H1 (cell line): ENCODE measurements at regions not wholly inside any gene's neighbourhood (a gene's known extent, or its start where the extent isn't known, plus 50 kb on each side); places are given as distances from the start of the nearest gene placed in this dataset.

Source experiments
- CTCF ChIA-PET: fragments of 300-600 bp; sonication (Branson Sonifier 250); formaldehyde crosslinking; loops from one replicate; lab custom pipeline; 2021; ENCODE audit not compliant: partially characterized antibody; lab: Charles Lee
- POLR2A ChIA-PET: fragments of 300-600 bp; sonication (Branson Sonifier 250); formaldehyde crosslinking; loops from one replicate; lab custom pipeline; 2021; ENCODE audit warnings: inconsistent platforms; ENCODE audit not compliant: partially characterized antibody; lab: Charles Lee
- DNase-seq, 2 experiments: peaks; one replicate each; pipeline versions ENCODE4 v3.0.0 to v3.0.0-alpha.2; 2010 to 2022; ENCODE audit warnings: low spot score in 2 of 2, low read depth in 1 of 2, mixed read lengths in 1 of 2
- FAIRE-seq: peaks from 2 replicates; lab custom pipeline; 2011; peaks lifted over from hg19 to GRCh38; lab: Jason Lieb, UNC
- H2AFZ ChIP-seq: 2 replicates; pipeline ENCODE4 v1.8.1; 2012; ENCODE audit warnings: low read length, inconsistent platforms
- H2AK5ac ChIP-seq: 2 replicates; pipeline ENCODE4 v1.6.1; 2013; ENCODE audit warnings: low read depth, low read length
- H2BK120ac ChIP-seq: replicated peaks from 2 replicates; pipeline ENCODE3; 2013; ENCODE audit warnings: low read depth, low read length, inconsistent platforms
- H2BK12ac ChIP-seq: 2 replicates; pipeline ENCODE4 v1.6.1; 2013; ENCODE audit warnings: low read depth, low read length
- H2BK15ac ChIP-seq: 2 replicates; pipeline ENCODE4 v1.6.1; 2013; ENCODE audit warnings: low read length
- H2BK20ac ChIP-seq: 2 replicates; pipeline ENCODE4 v1.6.1; 2013; ENCODE audit warnings: low read length
- H2BK5ac ChIP-seq: 2 replicates; pipeline ENCODE4 v1.6.1; 2013; ENCODE audit warnings: low read depth, low read length
- H3K14ac ChIP-seq: 2 replicates; pipeline ENCODE4 v1.6.1; 2013; ENCODE audit warnings: inconsistent platforms; ENCODE audit not compliant: insufficient read length
- H3K18ac ChIP-seq: 2 replicates; pipeline ENCODE4 v1.6.1; 2013; ENCODE audit warnings: low read length; ENCODE audit errors: extremely low read depth
- H3K23ac ChIP-seq: 2 replicates; pipeline ENCODE4 v1.6.1; 2013; ENCODE audit warnings: inconsistent platforms; ENCODE audit not compliant: insufficient read length
- H3K23me2 ChIP-seq: 2 replicates; pipeline ENCODE4 v1.6.1; 2013; ENCODE audit warnings: low read depth, low read length
- H3K27ac ChIP-seq: 2 replicates; pipeline ENCODE4 v1.6.1; 2011; ENCODE audit warnings: low read depth, low read length, inconsistent platforms
- H3K27me3 ChIP-seq, 4 experiments: replicated peaks in 1 of 4; 1 replicate in 1 of 4; 2 replicates in 3 of 4; pipeline versions ENCODE4 v1.6.1 to v1.8.1; 2011 to 2013; ENCODE audit warnings: low read length in 3 of 4, mild to moderate bottlenecking in 3 of 4, inconsistent platforms in 2 of 4, mixed read lengths in 2 of 4, moderate library complexity in 1 of 4; ENCODE audit not compliant: control insufficient read depth in 3 of 4, insufficient read depth in 3 of 4; ENCODE audit errors: extremely low read depth in 1 of 4
- H3K36me3 ChIP-seq, 4 experiments: 2 replicates each; pipeline versions ENCODE4 v1.6.1 to v1.8.1; 2011 to 2013; ENCODE audit warnings: mild to moderate bottlenecking in 4 of 4, low read length in 3 of 4, moderate library complexity in 2 of 4, control low read depth in 1 of 4, inconsistent platforms in 1 of 4; ENCODE audit not compliant: insufficient read depth in 4 of 4, control insufficient read depth in 2 of 4
- H3K4ac ChIP-seq: replicated peaks from 2 replicates; pipeline ENCODE3; 2013; ENCODE audit warnings: low read length, low read depth, mixed read lengths, inconsistent platforms; ENCODE audit not compliant: insufficient read length
- H3K4me1 ChIP-seq, 4 experiments: replicated peaks in 1 of 4; 1 replicate in 1 of 4; 2 replicates in 3 of 4; pipeline versions ENCODE4 v1.6.1 to v1.8.1; 2011 to 2013; ENCODE audit warnings: low read length in 3 of 4, inconsistent platforms in 2 of 4, mixed read lengths in 1 of 4; ENCODE audit not compliant: insufficient read depth in 4 of 4, control insufficient read depth in 3 of 4
- H3K4me2 ChIP-seq, 2 experiments: 2 replicates each; pipeline versions ENCODE4 v1.6.1 to v1.8.1; 2011 to 2013; ENCODE audit warnings: low read depth in 2 of 2, low read length in 2 of 2, control low read depth in 1 of 2, inconsistent platforms in 1 of 2, mild to moderate bottlenecking in 1 of 2; ENCODE audit not compliant: insufficient read depth in 1 of 2
- H3K4me3 ChIP-seq, 4 experiments: fragments of 200-600, 300-600 bp in 1 of 4; sonication (generic), shearing (Covaris generic), sonication (Bioruptor Twin) in 1 of 4; 2 replicates each; pipeline versions ENCODE4 v1.5.1 to v1.8.1; 2011 to 2016; ENCODE audit warnings: low read length in 4 of 4, low read depth in 3 of 4, control low read depth in 2 of 4, inconsistent platforms in 2 of 4, mild to moderate bottlenecking in 2 of 4, mixed read lengths in 1 of 4, moderate library complexity in 1 of 4; ENCODE audit not compliant: insufficient read depth in 2 of 4; ENCODE audit errors: extremely low read depth in 1 of 4
- H3K56ac ChIP-seq: replicated peaks from 2 replicates; pipeline ENCODE3; 2013; ENCODE audit warnings: low read depth, mild to moderate bottlenecking, mixed read lengths, low read length, inconsistent platforms; ENCODE audit not compliant: insufficient read length
- H3K79me1 ChIP-seq: 2 replicates; pipeline ENCODE4 v1.6.1; 2013; ENCODE audit warnings: low read depth, low read length, control low read depth
- H3K79me2 ChIP-seq, 2 experiments: 2 replicates each; pipeline versions ENCODE4 v1.6.1 to v1.8.1; 2012 to 2013; ENCODE audit warnings: low read length in 2 of 2, mild to moderate bottlenecking in 2 of 2, inconsistent platforms in 1 of 2; ENCODE audit not compliant: insufficient read depth in 2 of 2, control insufficient read depth in 1 of 2
- H3K9ac ChIP-seq, 4 experiments: replicated peaks in 1 of 4; 1 replicate in 1 of 4; 2 replicates in 3 of 4; pipeline versions ENCODE4 v1.6.1 to v1.8.1; 2011 to 2013; ENCODE audit warnings: low read depth in 3 of 4, low read length in 3 of 4, control low read depth in 2 of 4, mild to moderate bottlenecking in 2 of 4, moderate library complexity in 2 of 4, inconsistent platforms in 1 of 4; ENCODE audit errors: extremely low read depth in 1 of 4
- H3K9me3 ChIP-seq, 2 experiments: 2 replicates each; pipeline versions ENCODE4 v1.6.1 to v1.8.1; 2012 to 2013; ENCODE audit warnings: mild to moderate bottlenecking in 2 of 2, moderate library complexity in 2 of 2, control low read depth in 1 of 2, inconsistent platforms in 1 of 2, low read depth in 1 of 2, low read length in 1 of 2, mixed read lengths in 1 of 2; ENCODE audit not compliant: insufficient read depth in 2 of 2
- H4K20me1 ChIP-seq, 2 experiments: replicated peaks in 1 of 2; 2 replicates each; pipeline versions ENCODE3 to v1.8.1; 2011 to 2013; ENCODE audit warnings: inconsistent platforms in 2 of 2, low read length in 2 of 2, mild to moderate bottlenecking in 1 of 2; ENCODE audit not compliant: insufficient read depth in 2 of 2, control insufficient read depth in 1 of 2
- H4K5ac ChIP-seq: 2 replicates; pipeline ENCODE4 v1.6.1; 2013; ENCODE audit warnings: low read length, low read depth, mixed read lengths, inconsistent platforms; ENCODE audit not compliant: insufficient read length
- H4K8ac ChIP-seq: 2 replicates; pipeline ENCODE4 v1.8.0; 2013; ENCODE audit warnings: mild to moderate bottlenecking, moderate library complexity, low read length, inconsistent platforms; ENCODE audit not compliant: insufficient read depth; ENCODE audit errors: extremely low read depth
- H4K91ac ChIP-seq: replicated peaks from 2 replicates; pipeline ENCODE3; 2013; ENCODE audit warnings: low read length, mixed read lengths, inconsistent platforms; ENCODE audit not compliant: insufficient read length
- CREB1 ChIP-seq: IDR thresholded peaks from 2 replicates; pipeline ENCODE4 v1.6.1; 2012; ENCODE audit warnings: inconsistent platforms
- SAP30 ChIP-seq: fragments of 300-600 bp; sonication (generic); IDR thresholded peaks from 2 replicates; pipeline ENCODE4 v1.7.1; 2012; ENCODE audit warnings: low read length, moderate library complexity, mild to moderate bottlenecking, inconsistent platforms; ENCODE audit not compliant: insufficient read depth, insufficient replicate concordance
- TBP ChIP-seq: IDR thresholded peaks from 2 replicates; pipeline ENCODE4 v1.6.1; 2011; ENCODE audit warnings: low read depth, low read length, improper control_type of control experiment
- ZNF274 ChIP-seq: IDR thresholded peaks from 2 replicates; pipeline ENCODE4 v1.7.0; 2012; ENCODE audit warnings: low read length, borderline replicate concordance; ENCODE audit errors: extremely low read depth
- WGBS, 2 experiments: shearing (Covaris generic) in 1 of 2; methylation state at CpG; one replicate each; pipeline versions ENCODE4 v1.1.6 to v1.1.7; 2013 to 2015; ENCODE audit warnings: low lambda C conversion rate in 2 of 2, mixed read lengths in 2 of 2, inconsistent platforms in 1 of 2, low coverage in 1 of 2, missing lambda C conversion rate in 1 of 2; ENCODE audit not compliant: insufficient replicate concordance in 2 of 2, insufficient coverage in 1 of 2, insufficient read length in 1 of 2; ENCODE audit errors: extremely low coverage in 1 of 2, missing lambda C conversion rate in 1 of 2; 5-methylcytosine and 5-hydroxymethylcytosine counted together

DNA sequence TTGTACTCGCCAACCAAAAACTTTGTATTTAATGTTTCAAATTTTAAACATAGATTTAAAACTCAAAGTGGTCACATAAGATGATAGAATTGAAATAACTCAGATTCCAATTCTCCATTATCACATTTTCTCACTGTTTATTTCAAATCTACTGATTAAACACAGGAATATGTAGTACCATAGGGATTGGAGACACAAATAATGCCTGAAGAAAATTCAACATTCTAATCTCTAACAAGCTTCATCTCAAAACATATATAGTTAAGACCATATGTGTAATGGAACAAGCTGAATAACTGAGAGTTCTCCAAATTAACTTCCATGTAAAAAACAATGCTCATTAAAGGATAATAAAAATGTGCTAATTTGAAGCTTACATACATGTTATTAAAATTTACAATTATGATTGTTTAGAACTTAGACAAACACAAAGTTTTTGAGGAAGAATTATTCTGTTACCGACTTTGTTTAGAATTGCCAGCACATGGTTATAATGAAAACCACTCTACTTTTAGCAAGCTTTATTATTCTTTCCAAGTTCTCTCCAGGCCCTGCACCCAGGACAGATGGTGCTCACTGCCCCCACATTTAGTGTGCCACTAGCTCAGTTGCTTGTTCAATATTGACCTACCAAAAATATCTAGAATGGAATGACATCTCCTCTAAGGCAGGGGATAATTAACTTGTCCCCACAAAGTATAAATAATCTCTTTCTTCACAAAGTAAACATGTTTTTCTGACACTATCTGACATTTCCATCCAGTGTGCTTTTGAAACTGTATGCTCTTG is 467.2 kb downstream of the TTLL7 start:
- ChIA-PET CTCF (no interaction called here), POLR2A (no interaction called here)
- H2BK20ac ChIP-seq: no peak overlapping the region
- no peak overlapping the region for H3K4me3 ChIP-seq
- no peaks in the 10 kb centered on the region; the same call in 1 of the 2 replicates for H3K23me2 ChIP-seq
- WGBS, 2 experiments: 93% methylated on average over 2 of the region's 2 CpGs; no CpG with 5 or more reads in 1 of the 2 experiments
- no peaks in the 10 kb centered on the region for H3K36me3 ChIP-seq
- DNase-seq: no peak
- no peak overlapping the region for H3K23ac ChIP-seq
- no peak overlapping the region for H3K14ac ChIP-seq
- no peak overlapping the region for H3K27ac ChIP-seq
- no peak overlapping the region for H4K8ac ChIP-seq
- no peak overlapping the region for H3K56ac ChIP-seq
- TF ChIP-seq ZNF274: no peak
- no peak for TF ChIP-seq TBP
- TF ChIP-seq CREB1: no peak
- no peak for TF ChIP-seq SAP30
- no peaks in the 10 kb centered on the region for H3K79me2 ChIP-seq
- no peak overlapping the region for H4K5ac ChIP-seq
- FAIRE-seq: no peak
- H3K18ac ChIP-seq: no peak overlapping the region
- H2BK120ac ChIP-seq: no peak overlapping the region
- no peak overlapping the region for H2AFZ ChIP-seq
- no peaks in the 10 kb centered on the region for H4K20me1 ChIP-seq
- no peak overlapping the region for H2BK12ac ChIP-seq
- no peaks in the 10 kb centered on the region for H3K4me1 ChIP-seq
- no peak overlapping the region for H3K4me2 ChIP-seq
- no peak overlapping the region for H2AK5ac ChIP-seq
- no peaks in the 10 kb centered on the region for H3K79me1 ChIP-seq
- H3K9ac ChIP-seq: no peak overlapping the region
- H2BK15ac ChIP-seq: no peak overlapping the region
- H3K27me3 ChIP-seq: no peaks in the 10 kb centered on the region
- H4K91ac ChIP-seq: no peak overlapping the region
- no peaks in the 10 kb centered on the region for H3K9me3 ChIP-seq
- no peak overlapping the region for H2BK5ac ChIP-seq
- H3K4ac ChIP-seq: no peak overlapping the region
